Neural cell (in vitro differentiated cells): ENCODE measurements at regions not wholly inside any gene's neighbourhood (a gene's known extent, or its start where the extent isn't known, plus 50 kb on each side); places are given as distances from the start of the nearest gene placed in this dataset.

Experiments used
- EP300 ChIP-seq: fragments of 450-650 bp; conservative IDR thresholded peaks from 2 replicates; pipeline ENCODE4 v1.6.1; 2014; ENCODE audit warnings: antibody characterized with exemption, mild to moderate bottlenecking, moderate library complexity; ENCODE audit not compliant: poor library complexity, severe bottlenecking
- EZH2 ChIP-seq: fragments of 200-600, 300-800 bp; shearing (Covaris generic), sonication (generic); IDR thresholded peaks from 2 replicates; pipeline ENCODE4 v1.6.1; 2014; ENCODE audit warnings: antibody characterized with exemption, low read length, borderline replicate concordance, mild to moderate bottlenecking; ENCODE audit not compliant: insufficient read depth, poor library complexity, severe bottlenecking
- MXI1 ChIP-seq: fragments of 450-650 bp; conservative IDR thresholded peaks from 2 replicates; pipeline ENCODE4 v1.6.1; 2014; ENCODE audit warnings: antibody characterized with exemption, mild to moderate bottlenecking; ENCODE audit not compliant: poor library complexity, severe bottlenecking
- POLR2AphosphoS5 ChIP-seq: IDR thresholded peaks from 2 replicates; pipeline ENCODE4 v1.6.1; 2012
- RAD21 ChIP-seq: fragments of 450-650 bp; conservative IDR thresholded peaks from 2 replicates; pipeline ENCODE4 v1.6.1; 2014; ENCODE audit warnings: antibody characterized with exemption, mild to moderate bottlenecking, moderate library complexity
- SMC3 ChIP-seq: fragments of 450-650 bp; conservative IDR thresholded peaks from 2 replicates; pipeline ENCODE4 v1.6.1; 2014; ENCODE audit warnings: antibody characterized with exemption, mild to moderate bottlenecking, moderate library complexity; ENCODE audit not compliant: poor library complexity
- TAF1 ChIP-seq: IDR thresholded peaks from 2 replicates; pipeline ENCODE4 v1.6.1; 2012; ENCODE audit warnings: low read depth
- TF ChIP-seq, protein P1 (sequence below): fragments of 450-650 bp; IDR thresholded peaks from 2 replicates; pipeline ENCODE4 v1.5.1; 2014; ENCODE audit warnings: antibody characterized with exemption, mild to moderate bottlenecking, moderate library complexity; ENCODE audit not compliant: poor library complexity, severe bottlenecking
- TF ChIP-seq, protein P2 (sequence below): IDR thresholded peaks from 2 replicates; pipeline ENCODE4 v1.6.1; 2012; ENCODE audit warnings: borderline replicate concordance

DNA sequence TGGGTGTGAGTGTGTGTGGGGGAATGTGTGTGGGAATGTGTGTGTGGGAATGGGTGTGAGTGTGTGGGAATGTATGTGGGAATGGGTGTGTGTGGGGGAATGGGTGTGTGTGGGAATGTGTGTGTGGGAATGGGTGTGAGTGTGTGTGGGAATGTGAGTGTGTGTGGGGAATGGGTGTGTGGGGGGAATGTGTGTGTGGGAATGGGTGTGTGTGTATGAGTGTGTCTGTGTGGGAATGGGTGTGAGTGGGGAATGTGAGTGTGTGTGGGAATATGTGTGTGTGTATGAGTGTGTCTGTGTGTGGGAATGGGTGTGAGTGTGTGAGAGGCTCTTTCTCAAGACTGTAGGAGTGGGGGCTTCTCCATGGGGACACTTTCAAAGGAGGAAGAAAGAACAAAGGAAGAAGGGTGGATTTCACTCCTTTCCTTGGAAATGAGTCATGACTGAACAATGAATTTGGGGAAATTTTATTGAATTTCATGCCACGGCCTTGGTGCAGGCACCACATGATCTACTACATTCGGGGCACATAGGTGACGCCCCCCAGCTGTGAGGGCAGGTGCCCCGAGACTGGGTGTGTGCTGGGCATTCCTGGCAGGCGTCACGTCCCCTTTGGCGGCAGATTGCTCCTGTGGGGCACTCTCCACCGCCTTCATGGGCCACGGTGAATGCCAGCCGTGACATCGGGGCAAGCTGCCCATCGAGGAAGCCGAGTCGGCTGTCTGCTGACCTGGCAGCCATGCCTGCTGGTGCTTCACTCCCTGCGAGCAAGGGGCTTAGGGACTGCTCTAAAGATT lies 88.8 kb upstream of the INSIG1 start:
- TF ChIP-seq, protein P1, sequence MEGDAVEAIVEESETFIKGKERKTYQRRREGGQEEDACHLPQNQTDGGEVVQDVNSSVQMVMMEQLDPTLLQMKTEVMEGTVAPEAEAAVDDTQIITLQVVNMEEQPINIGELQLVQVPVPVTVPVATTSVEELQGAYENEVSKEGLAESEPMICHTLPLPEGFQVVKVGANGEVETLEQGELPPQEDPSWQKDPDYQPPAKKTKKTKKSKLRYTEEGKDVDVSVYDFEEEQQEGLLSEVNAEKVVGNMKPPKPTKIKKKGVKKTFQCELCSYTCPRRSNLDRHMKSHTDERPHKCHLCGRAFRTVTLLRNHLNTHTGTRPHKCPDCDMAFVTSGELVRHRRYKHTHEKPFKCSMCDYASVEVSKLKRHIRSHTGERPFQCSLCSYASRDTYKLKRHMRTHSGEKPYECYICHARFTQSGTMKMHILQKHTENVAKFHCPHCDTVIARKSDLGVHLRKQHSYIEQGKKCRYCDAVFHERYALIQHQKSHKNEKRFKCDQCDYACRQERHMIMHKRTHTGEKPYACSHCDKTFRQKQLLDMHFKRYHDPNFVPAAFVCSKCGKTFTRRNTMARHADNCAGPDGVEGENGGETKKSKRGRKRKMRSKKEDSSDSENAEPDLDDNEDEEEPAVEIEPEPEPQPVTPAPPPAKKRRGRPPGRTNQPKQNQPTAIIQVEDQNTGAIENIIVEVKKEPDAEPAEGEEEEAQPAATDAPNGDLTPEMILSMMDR: no peak
- no peak for TF ChIP-seq SMC3
- no peak for TF ChIP-seq EZH2
- no peak for TF ChIP-seq EP300
- no peak for TF ChIP-seq MXI1
- TF ChIP-seq POLR2AphosphoS5: no peak
- no peak for TF ChIP-seq TAF1
- TF ChIP-seq, protein P2, sequence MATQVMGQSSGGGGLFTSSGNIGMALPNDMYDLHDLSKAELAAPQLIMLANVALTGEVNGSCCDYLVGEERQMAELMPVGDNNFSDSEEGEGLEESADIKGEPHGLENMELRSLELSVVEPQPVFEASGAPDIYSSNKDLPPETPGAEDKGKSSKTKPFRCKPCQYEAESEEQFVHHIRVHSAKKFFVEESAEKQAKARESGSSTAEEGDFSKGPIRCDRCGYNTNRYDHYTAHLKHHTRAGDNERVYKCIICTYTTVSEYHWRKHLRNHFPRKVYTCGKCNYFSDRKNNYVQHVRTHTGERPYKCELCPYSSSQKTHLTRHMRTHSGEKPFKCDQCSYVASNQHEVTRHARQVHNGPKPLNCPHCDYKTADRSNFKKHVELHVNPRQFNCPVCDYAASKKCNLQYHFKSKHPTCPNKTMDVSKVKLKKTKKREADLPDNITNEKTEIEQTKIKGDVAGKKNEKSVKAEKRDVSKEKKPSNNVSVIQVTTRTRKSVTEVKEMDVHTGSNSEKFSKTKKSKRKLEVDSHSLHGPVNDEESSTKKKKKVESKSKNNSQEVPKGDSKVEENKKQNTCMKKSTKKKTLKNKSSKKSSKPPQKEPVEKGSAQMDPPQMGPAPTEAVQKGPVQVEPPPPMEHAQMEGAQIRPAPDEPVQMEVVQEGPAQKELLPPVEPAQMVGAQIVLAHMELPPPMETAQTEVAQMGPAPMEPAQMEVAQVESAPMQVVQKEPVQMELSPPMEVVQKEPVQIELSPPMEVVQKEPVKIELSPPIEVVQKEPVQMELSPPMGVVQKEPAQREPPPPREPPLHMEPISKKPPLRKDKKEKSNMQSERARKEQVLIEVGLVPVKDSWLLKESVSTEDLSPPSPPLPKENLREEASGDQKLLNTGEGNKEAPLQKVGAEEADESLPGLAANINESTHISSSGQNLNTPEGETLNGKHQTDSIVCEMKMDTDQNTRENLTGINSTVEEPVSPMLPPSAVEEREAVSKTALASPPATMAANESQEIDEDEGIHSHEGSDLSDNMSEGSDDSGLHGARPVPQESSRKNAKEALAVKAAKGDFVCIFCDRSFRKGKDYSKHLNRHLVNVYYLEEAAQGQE: no peak
- no peak for TF ChIP-seq RAD21
